Neuronal stem cell (in vitro differentiated cells): ENCODE measurements at regions not wholly inside any gene's neighbourhood (a gene's known extent, or its start where the extent isn't known, plus 50 kb on each side); places are given as distances from the start of the nearest gene placed in this dataset.
A peak's percentile ranks its signal among the peaks of the same experiment; 100 is the strongest.

Source experiments
- DNase-seq: peaks from one replicate; pipeline ENCODE4 v3.0.0-alpha.2; 2013; ENCODE audit warnings: low spot score
- H2AFZ ChIP-seq: one replicate; pipeline ENCODE4 v1.6.1; 2013; ENCODE audit warnings: mild to moderate bottlenecking, low read length, inconsistent platforms
- H2AK5ac ChIP-seq: 2 replicates; pipeline ENCODE4 v1.6.1; 2013; ENCODE audit warnings: low read depth, mild to moderate bottlenecking, inconsistent platforms, low read length, moderate library complexity, mixed read lengths
- H2BK120ac ChIP-seq: 2 replicates; pipeline ENCODE4 v1.6.1; 2013; ENCODE audit warnings: low read depth, mild to moderate bottlenecking, inconsistent platforms, low read length, moderate library complexity, mixed read lengths
- H2BK12ac ChIP-seq: one replicate; pipeline ENCODE4 v1.6.1; 2013; ENCODE audit warnings: low read length, inconsistent platforms
- H2BK15ac ChIP-seq: 2 replicates; pipeline ENCODE4 v1.6.1; 2013; ENCODE audit warnings: mild to moderate bottlenecking, low read length, inconsistent platforms, mixed read lengths
- H2BK5ac ChIP-seq: one replicate; pipeline ENCODE4 v1.6.1; 2013; ENCODE audit warnings: inconsistent platforms, mild to moderate bottlenecking, low read length, moderate library complexity
- H3K14ac ChIP-seq: one replicate; pipeline ENCODE4 v1.6.1; 2013; ENCODE audit warnings: low read length, inconsistent platforms
- H3K18ac ChIP-seq: 2 replicates; pipeline ENCODE4 v1.6.1; 2013; ENCODE audit warnings: low read length, inconsistent platforms
- H3K23ac ChIP-seq: 2 replicates; pipeline ENCODE4 v1.6.1; 2013; ENCODE audit warnings: low read depth, mild to moderate bottlenecking, mixed read lengths, low read length, inconsistent platforms; ENCODE audit not compliant: poor library complexity
- H3K27ac ChIP-seq: replicated peaks from 3 replicates; pipeline ENCODE4 v1.5.1; 2013; ENCODE audit warnings: low read length, inconsistent platforms
- H3K27me3 ChIP-seq, 3 experiments: 2 replicates each; pipeline ENCODE4 v1.6.1; 2013; ENCODE audit warnings: low read length in 3 of 3, mild to moderate bottlenecking in 2 of 3, inconsistent platforms in 1 of 3, low read depth in 1 of 3, mixed read lengths in 1 of 3, moderate library complexity in 1 of 3; ENCODE audit not compliant: control insufficient read depth in 3 of 3, insufficient read depth in 3 of 3
- H3K36me3 ChIP-seq, 2 donors: replicated peaks in 1 of 2; 2 replicates each; pipeline ENCODE4 v1.6.1; 2013; ENCODE audit warnings: low read length in 2 of 2; ENCODE audit not compliant: control insufficient read depth in 2 of 2, insufficient read depth in 2 of 2
- H3K4ac ChIP-seq: 2 replicates; pipeline ENCODE4 v1.6.1; 2013; ENCODE audit warnings: inconsistent platforms, mild to moderate bottlenecking, low read length, moderate library complexity
- H3K4me1 ChIP-seq, 2 donors: 1 replicate in 1 of 2; 2 replicates in 1 of 2; pipeline ENCODE4 v1.6.1; 2013; ENCODE audit warnings: low read length in 2 of 2, low read depth in 1 of 2; ENCODE audit not compliant: control insufficient read depth in 2 of 2, insufficient read depth in 1 of 2
- H3K4me2 ChIP-seq: one replicate; pipeline ENCODE4 v1.6.1; 2013; ENCODE audit warnings: mild to moderate bottlenecking, low read length, inconsistent platforms; ENCODE audit not compliant: insufficient read depth, poor library complexity, severe bottlenecking
- H3K4me3 ChIP-seq, 2 donors: 2 replicates each; pipeline ENCODE4 v1.5.1; 2013; ENCODE audit warnings: low read length in 2 of 2, mild to moderate bottlenecking in 2 of 2, inconsistent platforms in 1 of 2, moderate library complexity in 1 of 2
- H3K79me1 ChIP-seq: one replicate; pipeline ENCODE4 v1.6.1; 2013; ENCODE audit warnings: low read depth, mild to moderate bottlenecking, inconsistent platforms, low read length, moderate library complexity
- H3K9ac ChIP-seq: one replicate; pipeline ENCODE4 v1.6.1; 2013; ENCODE audit warnings: mild to moderate bottlenecking, low read depth, low read length, inconsistent platforms; ENCODE audit not compliant: poor library complexity
- H3K9me3 ChIP-seq, 2 donors: replicated peaks in 1 of 2; 2 replicates each; pipeline versions ENCODE3 to v1.6.1; 2013; ENCODE audit warnings: low read length in 2 of 2, mild to moderate bottlenecking in 2 of 2, inconsistent platforms in 1 of 2, low read depth in 1 of 2, mixed read lengths in 1 of 2, moderate library complexity in 1 of 2; ENCODE audit not compliant: control insufficient read depth in 2 of 2, insufficient read depth in 1 of 2
- H4K8ac ChIP-seq: one replicate; pipeline ENCODE4 v1.6.1; 2013; ENCODE audit warnings: low read depth, mild to moderate bottlenecking, inconsistent platforms, low read length, moderate library complexity
- H4K91ac ChIP-seq: one replicate; pipeline ENCODE4 v1.6.1; 2013; ENCODE audit warnings: low read length, low read depth, mild to moderate bottlenecking, inconsistent platforms; ENCODE audit not compliant: poor library complexity
- WGBS, 2 donors: extraction: QIAGEN DNeasy Blood & Tissue Kit; methylation state at CpG; one replicate each; pipeline ENCODE4 v1.1.7; 2013; ENCODE audit warnings: missing lambda C conversion rate in 2 of 2, mixed read lengths in 1 of 2; ENCODE audit not compliant: insufficient read length in 2 of 2, insufficient replicate concordance in 1 of 2; ENCODE audit errors: extremely low coverage in 2 of 2; 5-methylcytosine and 5-hydroxymethylcytosine counted together

DNA sequence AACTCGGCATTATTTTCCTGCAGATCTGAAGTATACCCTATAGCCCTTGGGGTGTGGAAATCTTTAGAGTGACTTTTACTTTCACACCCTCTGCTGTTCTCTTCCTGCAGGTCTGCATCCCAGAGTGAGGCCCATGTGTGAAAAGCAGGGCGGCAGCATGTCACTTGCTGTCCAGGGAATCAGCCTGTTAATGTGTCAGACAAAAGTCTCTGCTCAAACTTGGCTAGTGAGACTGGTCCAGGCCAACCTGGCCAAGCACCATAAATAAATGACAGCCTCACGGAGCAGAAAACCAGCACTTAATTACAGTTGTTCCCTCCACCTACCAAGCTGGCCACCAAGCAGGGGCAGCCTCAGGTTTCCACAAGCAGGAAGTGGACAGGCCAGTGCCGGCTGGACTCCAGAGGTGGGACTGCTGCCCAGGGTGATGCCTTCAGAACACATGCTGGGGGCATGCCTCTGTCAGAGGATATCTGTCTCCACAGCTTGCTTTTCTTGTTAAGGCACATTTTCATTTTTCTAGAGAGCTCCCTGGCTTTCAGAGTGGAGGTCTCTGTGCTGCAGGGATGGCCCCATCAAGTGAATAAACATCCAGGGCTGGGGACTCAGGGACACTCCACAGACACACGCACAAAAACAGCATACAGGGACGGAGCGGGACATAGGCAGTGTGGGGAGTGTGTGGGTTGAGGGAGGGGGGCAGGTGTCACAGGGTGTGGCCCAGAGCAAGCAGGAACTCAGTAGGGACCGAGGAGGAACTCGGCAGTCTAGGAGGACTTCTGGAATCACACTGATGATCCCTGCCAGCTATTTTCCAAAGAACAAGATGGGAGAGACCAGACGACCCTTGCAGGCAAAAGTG is 243.8 kb upstream of the IRX1 start:
- peaks cover 0 to 4% of the 10 kb centered on the region in 2 donors for H3K9me3 ChIP-seq
- no peaks in the 10 kb centered on the region for H3K4me1 ChIP-seq
- H2AK5ac ChIP-seq = no peak overlapping the region
- no peak overlapping the region for H2BK15ac ChIP-seq
- peak overlapping the region; percentile 49 for H3K18ac ChIP-seq
- no peak overlapping the region for H3K23ac ChIP-seq
- H3K4me3 ChIP-seq = no peak overlapping the region
- no peak overlapping the region for H3K4me2 ChIP-seq
- H3K9ac ChIP-seq = peak overlapping the region; percentile 44
- no peak overlapping the region for H3K4ac ChIP-seq
- no peaks in the 10 kb centered on the region for H3K27me3 ChIP-seq
- no peak overlapping the region for H4K8ac ChIP-seq
- H3K79me1 ChIP-seq = no peaks in the 10 kb centered on the region
- H2BK5ac ChIP-seq = no peak overlapping the region
- no peak overlapping the region for H2BK120ac ChIP-seq
- H3K27ac ChIP-seq = no peak overlapping the region
- H3K14ac ChIP-seq = no peak overlapping the region
- no peak overlapping the region for H4K91ac ChIP-seq
- no peak overlapping the region for H2BK12ac ChIP-seq
- no peaks in the 10 kb centered on the region for H3K36me3 ChIP-seq
- DNase-seq = no peak
- H2AFZ ChIP-seq = no peak overlapping the region
- WGBS, 2 donors = no CpG with 5 or more reads among the region's 10 CpGs

DNA sequence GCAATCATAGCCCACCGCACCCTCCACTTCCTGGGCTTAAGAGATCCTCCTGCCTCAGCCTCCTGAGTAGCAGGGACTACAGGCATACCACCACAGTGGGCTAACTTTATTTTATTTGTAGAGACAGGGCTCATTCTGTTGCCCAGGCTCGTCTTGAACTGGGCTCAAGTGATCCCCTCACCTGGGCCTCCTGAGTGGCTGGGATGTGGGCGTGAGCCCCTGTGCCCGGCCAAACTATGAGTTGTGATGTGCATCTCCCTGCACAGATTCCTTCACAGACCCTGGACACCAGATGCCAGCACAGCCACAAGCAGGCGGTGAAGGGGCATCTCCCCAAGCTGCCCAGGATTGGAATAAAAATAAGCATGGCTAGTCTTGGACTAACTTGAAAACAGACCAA is 244.9 kb upstream of the IRX1 start:
- no peak overlapping the region for H2BK5ac ChIP-seq
- no peak overlapping the region for H3K27ac ChIP-seq
- no peak overlapping the region for H3K23ac ChIP-seq
- no peak overlapping the region for H4K8ac ChIP-seq
- H3K4me3 ChIP-seq = no peak overlapping the region
- no peak overlapping the region for H3K18ac ChIP-seq
- peaks cover 0 to 4% of the 10 kb centered on the region in 2 donors for H3K9me3 ChIP-seq
- no peak overlapping the region for H2AFZ ChIP-seq
- no peak overlapping the region for H2AK5ac ChIP-seq
- no peaks in the 10 kb centered on the region for H3K79me1 ChIP-seq
- no peak overlapping the region for H3K4me2 ChIP-seq
- no peak overlapping the region for H2BK120ac ChIP-seq
- no peak overlapping the region for H2BK15ac ChIP-seq
- H3K27me3 ChIP-seq = no peaks in the 10 kb centered on the region
- no peak overlapping the region for H3K14ac ChIP-seq
- no peak for DNase-seq
- no peaks in the 10 kb centered on the region for H3K4me1 ChIP-seq
- no CpG with 5 or more reads among the region's 5 CpGs for WGBS, 2 donors
- H3K4ac ChIP-seq = no peak overlapping the region
- no peaks in the 10 kb centered on the region for H3K36me3 ChIP-seq
- H4K91ac ChIP-seq = no peak overlapping the region
- H3K9ac ChIP-seq = no peak overlapping the region
- H2BK12ac ChIP-seq = no peak overlapping the region

DNA sequence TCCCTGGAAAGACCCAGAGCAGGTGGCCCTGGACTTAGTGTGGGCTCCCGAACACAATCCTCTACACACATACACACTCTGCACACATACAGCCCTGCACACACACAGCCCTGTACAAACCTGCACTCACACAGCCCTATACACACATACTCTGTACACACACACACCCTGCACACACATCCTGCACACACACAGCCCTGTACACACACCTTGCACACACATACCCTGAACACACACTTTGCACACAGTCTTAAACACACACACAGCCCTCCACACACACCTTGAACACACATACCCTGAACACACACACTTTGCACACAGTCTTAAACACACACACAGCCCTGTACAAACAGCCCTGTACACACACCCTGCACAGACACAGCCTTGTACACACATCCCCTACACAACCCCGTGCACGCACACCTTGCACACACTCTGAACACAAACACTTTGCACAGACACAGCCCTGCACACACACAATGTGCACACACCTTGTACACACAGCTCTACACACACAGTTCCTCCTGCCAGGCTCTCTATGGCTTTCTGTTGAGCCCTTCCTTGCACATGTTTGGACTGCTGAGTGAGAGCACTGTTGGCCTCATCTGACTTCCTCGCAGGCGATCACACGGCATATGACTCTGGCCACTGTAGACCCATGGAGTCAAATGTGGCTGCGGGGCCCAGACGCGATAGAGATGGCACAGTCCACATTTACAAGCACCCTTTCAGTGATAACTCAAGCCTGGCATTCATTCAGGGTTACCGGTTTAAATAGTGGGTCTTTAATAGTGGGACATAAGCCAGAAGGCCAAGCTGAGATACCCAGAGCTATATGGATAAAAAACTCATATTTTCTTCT is 245.7 kb upstream of the IRX1 start:
- Histone ChIP-seq H3K14ac (peak overlapping the region; percentile 97), H2AFZ (no peak overlapping the region), H4K91ac (no peak overlapping the region), H3K27ac (no peak overlapping the region), H2AK5ac (no peak overlapping the region), H3K18ac (peak overlapping the region; percentile 67), H2BK120ac (no peak overlapping the region), H2BK15ac (no peak overlapping the region), H3K4me1 (no peaks in the 10 kb centered on the region), H3K36me3 (no peaks in the 10 kb centered on the region), H3K4ac (no peak overlapping the region), H3K9ac (peak overlapping the region; percentile 27), H3K79me1 (no peaks in the 10 kb centered on the region), H2BK5ac (no peak overlapping the region), H2BK12ac (no peak overlapping the region), H3K9me3 (peaks cover 0 to 6% of the 10 kb centered on the region in 2 donors), H4K8ac (no peak overlapping the region), H3K4me2 (no peak overlapping the region), H3K23ac (no peak overlapping the region), H3K4me3 (no peak overlapping the region), H3K27me3 (no peaks in the 10 kb centered on the region)
- no peak for DNase-seq
- no CpG with 5 or more reads among the region's 10 CpGs for WGBS, 2 donors
